ENCODE measurements at regions not wholly inside any gene's neighbourhood (a gene's known extent, or its start where the extent isn't known, plus 50 kb on each side); places are given as distances from the start of the nearest gene placed in this dataset.

GRCh38 chr11:88448131-88448670, 110.7 kb upstream of the CTSC start:
- DNase-seq (ENCODE audit: low read depth): no peak

DNA sequence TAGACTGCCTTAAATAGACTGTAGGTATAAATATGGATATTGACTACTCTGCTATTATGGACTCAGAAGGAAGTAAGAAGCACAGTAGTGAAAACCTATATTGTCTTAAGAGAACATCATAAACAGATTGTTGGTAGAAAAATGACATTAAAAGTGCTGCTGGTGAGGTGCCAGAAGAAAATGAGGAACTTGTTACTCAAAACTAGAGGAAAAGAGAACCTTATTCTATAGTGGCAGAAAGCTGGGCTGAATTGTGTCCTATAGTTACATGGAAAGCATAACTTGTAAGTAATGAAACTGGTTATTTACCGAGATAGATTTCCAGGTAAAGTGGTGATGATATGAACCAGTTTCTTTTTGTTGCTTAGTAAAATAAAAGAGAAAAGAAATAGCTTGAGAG, 109.7 kb upstream of the CTSC start:
- DNase-seq (ENCODE audit: low read depth): no peak

GRCh38 chr11:88439356-88439755, 101.8 kb upstream of the CTSC start:
- no peak for DNase-seq (ENCODE audit: low read depth)

- DNase-seq (ENCODE audit: low read depth): no peak
Observed at GRCh38 chr11:88438721-88439120, 101.2 kb upstream of the CTSC start.

DNA sequence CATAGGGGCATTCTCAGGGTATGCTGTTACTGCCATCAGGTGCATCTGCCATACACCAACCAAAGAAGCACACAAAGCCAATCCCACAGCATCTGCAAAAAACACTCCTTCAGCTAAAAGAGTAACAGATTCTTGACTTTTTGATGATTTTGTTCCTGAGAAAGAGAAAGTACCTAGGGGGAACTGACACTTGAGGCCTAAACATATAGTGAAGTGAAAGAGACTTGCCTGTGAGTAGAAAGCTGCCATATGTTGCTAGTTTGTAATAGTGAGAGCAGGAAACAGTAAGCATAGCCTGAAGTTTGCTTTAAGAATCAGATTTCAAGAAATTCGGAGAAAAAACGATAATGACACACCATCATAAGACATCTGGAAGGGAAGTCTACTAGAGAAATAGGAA, 97.9 kb upstream of the CTSC start:
- DNase-seq (ENCODE audit: low read depth): no peak

GRCh38 chr11:88434333-88434976, 96.9 kb upstream of the CTSC start:
- no peak for DNase-seq (ENCODE audit: low read depth)

GRCh38 chr11:88433536-88434230, 96.1 kb upstream of the CTSC start:
- no peak for DNase-seq (ENCODE audit: low read depth)

- no peak for DNase-seq (ENCODE audit: low read depth)
Observed at GRCh38 chr11:88431675-88432341, 94.3 kb upstream of the CTSC start.

DNA sequence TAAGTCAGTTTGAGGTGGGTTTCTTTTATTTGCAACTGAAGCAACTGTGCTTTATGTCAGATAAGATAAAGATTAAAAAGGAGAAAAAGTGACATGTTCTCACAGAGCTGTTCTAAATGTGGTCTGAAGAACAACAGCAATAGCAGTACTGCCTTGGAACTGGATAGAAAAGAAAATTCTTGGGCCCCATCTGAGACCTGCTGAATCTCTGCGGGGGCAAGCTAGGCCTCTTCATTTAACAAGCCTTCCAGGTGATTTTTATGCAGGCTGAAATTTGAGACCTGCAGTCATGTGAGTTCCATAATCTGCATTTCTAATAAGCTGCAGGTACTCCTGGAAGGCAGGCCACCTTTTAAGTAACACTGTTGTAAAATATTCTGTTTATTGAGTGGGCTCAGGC, 91.4 kb upstream of the CTSC start:
- DNase-seq (ENCODE audit: low read depth): no peak

- DNase-seq (ENCODE audit: low read depth): no peak
Observed at GRCh38 chr11:88427719-88428118, 90.2 kb upstream of the CTSC start.

- no peak for DNase-seq (ENCODE audit: low read depth)
Observed at GRCh38 chr11:88424881-88425280, 87.3 kb upstream of the CTSC start.

GRCh38 chr11:88421530-88421929, 84.0 kb upstream of the CTSC start:
- DNase-seq (ENCODE audit: low read depth): no peak

GRCh38 chr11:88420165-88420791, 82.7 kb upstream of the CTSC start:
- peak; percentile 86 for DNase-seq (ENCODE audit: low read depth)

DNA sequence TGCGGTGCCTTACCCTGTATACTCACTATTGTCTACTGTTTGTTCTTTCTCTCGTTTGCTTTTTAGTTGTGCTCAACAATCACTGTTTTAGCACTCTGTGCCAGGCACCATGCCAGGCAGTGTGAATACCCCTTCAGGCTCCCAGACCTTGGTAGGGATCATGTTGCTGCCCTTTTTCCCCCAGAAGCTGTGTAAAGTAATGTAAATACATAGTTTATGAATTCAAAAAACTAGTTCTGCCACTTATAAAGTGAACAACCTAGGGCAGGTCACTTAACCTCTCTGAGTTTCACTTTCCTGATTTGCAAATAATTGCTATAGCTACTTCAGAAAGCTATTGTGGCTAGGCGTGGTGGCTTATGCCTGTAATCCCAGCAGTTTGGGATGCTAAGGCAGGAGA, 81.0 kb upstream of the CTSC start:
- no peak for DNase-seq (ENCODE audit: low read depth)

- DNase-seq (ENCODE audit: low read depth): no peak
Observed at GRCh38 chr11:88415495-88415894, 78.0 kb upstream of the CTSC start.

GRCh38 chr11:88414981-88415413, 77.5 kb upstream of the CTSC start:
- no peak for DNase-seq (ENCODE audit: low read depth)

DNA sequence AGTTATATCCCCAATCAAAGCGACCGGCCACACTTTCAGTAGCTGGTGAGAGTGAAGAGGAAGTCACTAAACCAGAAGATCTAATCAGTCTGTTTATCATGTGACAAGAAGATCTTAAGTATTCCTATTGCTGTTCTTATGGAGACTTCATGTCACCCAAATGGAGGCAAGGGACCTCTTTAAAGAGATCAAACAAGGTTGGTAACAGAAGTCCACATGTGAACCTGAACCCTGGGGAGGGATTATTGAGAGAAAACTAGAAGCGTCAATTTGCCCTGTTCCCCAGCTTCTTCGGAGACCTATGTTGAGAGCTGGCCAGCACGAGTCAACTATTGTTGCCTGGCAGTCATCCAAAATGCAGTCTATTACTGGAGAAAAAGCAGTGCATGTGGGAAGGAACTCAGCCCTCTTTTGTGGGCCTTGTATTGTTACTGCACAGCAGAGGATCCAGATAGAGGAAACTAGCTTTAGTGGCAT, 76.9 kb upstream of the CTSC start:
- DNase-seq (ENCODE audit: low read depth): no peak

- peak; percentile 38 for DNase-seq (ENCODE audit: low read depth)
Observed at GRCh38 chr11:88411265-88411664, 73.7 kb upstream of the CTSC start.

GRCh38 chr11:88410656-88411055, 73.1 kb upstream of the CTSC start:
- no peak for DNase-seq (ENCODE audit: low read depth)

- no peak for DNase-seq (ENCODE audit: low read depth)
Observed at GRCh38 chr11:88410056-88410455, 72.5 kb upstream of the CTSC start.

- no peak for DNase-seq (ENCODE audit: low read depth)
Observed at GRCh38 chr11:88406876-88407275, 69.3 kb upstream of the CTSC start.

- no peak for DNase-seq (ENCODE audit: low read depth)
Observed at GRCh38 chr11:88405853-88406252, 68.3 kb upstream of the CTSC start.

All from fibroblast of gingiva (primary cell).